Hematopoietic multipotent progenitor cell treated with erythropoietin and hydrocortisone succinate and interleukin-3 and kit ligand, for 8 days (in vitro differentiated cells): ENCODE measurements at regions not wholly inside any gene's neighbourhood (a gene's known extent, or its start where the extent isn't known, plus 50 kb on each side); places are given as distances from the start of the nearest gene placed in this dataset.
"Not testable (repeated sequence)": the region's sequence is repeated elsewhere in the genome, so short reads cannot be mapped to it uniquely, and the experiment has no call there.

Experiments used
- DNase-seq: peaks from one replicate; pipeline ENCODE4 v3.0.0-alpha.2; 2015

DNA sequence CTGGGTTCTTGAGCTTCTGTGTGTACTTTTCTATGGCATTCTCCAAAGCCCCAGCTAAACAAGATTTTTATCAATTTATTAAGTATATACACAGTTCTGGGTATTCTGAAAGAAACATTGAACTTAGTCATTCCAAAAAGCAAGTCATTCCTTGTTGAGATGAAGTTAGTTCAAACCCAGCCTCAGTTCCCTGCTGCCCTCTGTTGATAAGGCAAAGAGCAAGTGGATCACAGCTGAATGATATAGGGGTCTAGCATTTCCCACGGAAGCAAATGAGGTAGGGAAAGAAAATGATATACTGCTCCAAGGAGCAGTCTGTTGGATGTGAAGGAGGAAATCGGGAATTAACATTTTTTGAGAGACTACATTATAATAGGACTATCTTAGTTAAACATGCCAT is 841.8 kb upstream of the TENM4 start:
- no peak for DNase-seq

DNA sequence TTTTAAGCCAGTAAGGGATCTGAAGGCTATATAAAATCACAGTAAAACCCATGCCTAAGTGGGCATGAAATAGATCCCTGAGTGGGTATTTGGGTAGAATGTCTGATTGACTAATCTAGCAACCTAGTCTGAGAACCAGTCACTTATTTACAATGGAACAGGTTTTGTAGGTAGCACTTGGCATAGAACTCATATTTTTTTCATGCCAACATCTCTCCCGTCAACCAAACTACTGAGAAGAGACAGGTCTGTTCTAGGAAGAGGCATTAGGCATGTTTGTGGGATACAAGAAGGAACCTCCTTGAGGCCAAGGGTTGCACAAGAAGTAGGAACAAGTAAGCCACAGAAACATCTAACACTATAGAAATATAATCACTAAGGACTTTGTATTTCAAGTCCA is 840.4 kb upstream of the TENM4 start:
- no peak for DNase-seq

DNA sequence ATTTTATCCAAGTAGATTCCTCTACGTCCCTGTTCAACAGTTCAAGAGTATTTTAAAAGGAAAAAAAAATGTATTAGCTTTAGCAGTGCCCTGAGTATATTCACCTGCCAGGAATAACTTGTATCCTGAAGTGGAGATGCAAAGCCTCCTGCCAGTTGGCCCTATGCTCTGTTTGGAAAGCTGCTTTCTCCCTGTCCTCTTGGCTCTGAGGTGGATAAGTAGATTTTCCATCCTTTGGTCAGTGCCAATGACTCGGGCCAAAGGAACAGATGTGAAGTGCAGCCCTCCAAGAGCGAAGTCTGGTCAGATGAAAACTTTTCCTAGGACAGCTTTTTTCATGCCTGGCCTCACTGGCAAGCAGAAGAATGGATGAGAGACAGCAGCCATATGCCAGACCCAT is 839.9 kb upstream of the TENM4 start:
- no peak for DNase-seq

DNA sequence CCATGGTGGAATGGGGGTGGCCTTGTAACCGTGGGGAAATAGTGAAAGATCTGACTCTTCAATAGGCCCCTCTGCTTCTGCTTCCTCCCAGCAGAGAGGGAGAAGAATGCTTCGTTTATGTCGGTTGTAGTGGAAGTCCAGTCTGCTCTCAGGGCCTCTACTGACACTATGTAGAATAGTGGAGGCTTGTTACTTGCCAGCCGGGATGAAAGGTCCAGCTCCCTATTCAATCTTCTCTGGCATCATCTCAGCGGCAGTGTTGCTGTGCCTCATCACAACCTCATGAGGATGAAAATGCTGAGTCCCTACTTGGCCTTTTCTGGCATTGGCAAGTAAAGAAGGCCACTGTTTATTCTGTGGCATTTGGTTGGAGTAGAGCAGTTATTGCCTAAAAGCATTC is 820.9 kb upstream of the TENM4 start:
- DNase-seq, result no peak

DNA sequence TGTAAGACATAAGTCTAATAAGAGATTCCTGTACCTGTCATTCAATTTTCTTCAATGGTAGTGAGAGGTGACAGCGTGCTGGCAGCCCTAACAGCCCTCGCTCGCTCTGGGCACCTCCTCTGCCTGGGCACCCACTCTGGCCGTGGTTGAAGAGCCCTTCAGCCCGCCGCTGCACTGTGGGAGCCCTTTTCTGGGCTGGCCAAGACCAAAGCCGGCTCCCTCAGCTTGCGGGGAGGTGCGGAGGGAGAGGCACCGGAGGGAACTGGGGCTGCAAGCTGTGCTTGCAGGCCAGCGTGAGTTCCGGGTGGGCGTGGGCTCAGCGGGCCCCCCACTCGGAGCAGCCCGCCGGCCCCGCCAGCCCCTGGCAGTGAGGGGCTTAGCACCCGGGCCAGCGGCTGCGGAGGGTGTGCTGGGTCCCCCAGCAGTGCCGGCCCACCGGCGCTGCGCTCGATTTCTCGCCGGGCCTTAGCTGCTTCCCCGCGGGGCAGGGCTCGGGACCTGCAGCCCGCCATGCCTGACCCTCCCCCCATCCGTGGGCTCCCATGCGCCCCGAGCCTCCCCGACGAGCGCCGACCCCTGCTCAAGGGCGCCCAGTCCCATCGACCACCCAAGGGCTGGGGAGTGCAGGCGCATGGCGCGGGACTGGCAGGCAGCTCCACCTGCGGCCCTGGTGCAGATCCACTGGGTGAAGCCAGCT is 816.6 kb upstream of the TENM4 start:
- not testable (repeated sequence) for DNase-seq

DNA sequence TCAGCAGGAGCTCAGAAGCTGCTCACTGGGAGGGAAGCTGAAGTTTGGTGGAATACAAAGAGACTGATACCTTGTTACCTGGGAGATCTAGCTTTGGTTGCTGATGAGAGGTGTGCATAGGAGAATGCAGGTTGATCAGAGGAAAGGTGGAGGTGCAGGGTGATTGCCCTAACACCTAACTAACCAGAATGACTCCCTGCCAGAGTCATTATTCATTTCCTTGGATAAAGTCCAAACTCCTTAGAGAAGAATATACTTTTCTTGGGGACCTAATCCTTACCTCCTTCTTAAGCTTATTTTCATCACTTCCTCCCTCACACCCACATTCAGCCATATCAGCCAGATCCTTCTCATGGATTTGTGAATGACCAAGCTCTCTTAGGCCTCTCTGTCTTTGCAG is 814.2 kb upstream of the TENM4 start:
- no peak for DNase-seq

DNA sequence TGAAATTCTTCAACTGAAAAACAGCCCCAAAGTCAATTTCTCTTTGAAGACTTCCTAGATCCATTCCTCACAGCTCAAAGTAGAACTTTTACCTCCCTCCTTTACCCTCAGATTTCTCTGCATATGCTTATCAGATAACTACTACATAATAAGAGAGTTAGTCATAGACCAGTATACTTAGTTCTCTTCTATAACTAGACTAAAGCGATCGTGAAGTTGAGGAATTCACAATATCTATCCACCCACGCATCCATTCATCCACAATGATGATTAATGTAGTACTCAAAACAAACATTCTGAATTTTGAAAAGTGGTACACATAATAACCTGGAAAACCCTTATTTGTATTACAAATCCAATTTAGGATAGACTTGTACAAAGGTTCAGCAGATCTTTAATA is 800.9 kb upstream of the TENM4 start:
- no peak for DNase-seq

DNA sequence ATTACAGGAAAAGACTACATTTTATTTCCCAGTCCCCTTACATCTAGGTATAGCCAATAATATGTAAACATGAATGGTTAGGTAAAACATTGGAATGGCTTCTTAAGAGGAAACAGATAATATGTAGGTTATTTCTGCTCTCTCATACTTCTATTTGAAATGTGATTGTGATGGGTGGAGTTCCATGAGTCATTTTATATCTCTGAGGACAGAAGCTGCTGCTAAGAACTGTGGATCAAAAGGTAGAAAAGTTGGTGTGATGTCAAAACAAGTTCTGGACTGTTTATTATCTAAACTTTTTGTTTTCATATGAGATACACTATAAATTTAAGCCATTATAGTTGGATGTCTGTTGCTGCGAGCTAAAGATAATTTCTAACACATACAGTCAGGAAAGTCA is 799.4 kb upstream of the TENM4 start:
- no peak for DNase-seq

DNA sequence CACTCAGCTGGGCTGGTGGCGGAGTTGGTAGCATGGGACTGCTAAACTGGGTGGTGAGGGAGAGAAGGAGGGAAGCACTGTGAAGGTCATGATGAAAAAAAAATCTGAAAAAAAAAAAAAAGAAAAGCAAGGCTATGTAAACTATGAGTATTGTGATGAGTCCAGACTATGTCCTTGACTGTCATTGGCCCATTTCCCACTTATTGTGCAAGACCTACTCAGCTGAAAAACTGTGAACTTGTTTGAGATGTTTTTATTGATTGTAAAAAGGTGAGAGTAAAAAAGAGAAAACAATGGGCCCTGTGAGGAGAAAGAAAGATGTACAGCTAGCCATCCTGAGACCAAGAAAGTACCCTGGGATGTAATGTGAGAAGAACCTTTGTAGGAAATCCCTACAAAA is 798.4 kb upstream of the TENM4 start:
- no peak for DNase-seq

DNA sequence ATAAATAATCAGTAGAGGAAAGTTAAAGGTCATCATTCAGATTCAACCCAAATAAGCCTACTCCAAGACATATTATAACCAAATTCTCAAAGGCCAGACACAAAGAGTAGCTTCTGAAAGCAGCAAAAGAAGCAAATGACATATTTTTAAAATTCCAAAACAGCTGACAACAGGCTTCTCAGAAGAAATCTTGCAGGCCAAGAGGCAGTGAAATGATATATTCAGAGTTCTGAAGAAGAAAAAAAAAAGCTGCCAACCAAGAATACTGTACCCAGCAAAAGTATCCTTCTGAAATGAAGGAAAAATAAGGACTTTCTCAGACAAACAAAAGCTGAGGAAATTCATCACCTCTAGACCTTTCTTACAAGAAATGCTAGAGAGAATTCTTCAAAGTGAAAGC is 787.1 kb upstream of the TENM4 start:
- no peak for DNase-seq

DNA sequence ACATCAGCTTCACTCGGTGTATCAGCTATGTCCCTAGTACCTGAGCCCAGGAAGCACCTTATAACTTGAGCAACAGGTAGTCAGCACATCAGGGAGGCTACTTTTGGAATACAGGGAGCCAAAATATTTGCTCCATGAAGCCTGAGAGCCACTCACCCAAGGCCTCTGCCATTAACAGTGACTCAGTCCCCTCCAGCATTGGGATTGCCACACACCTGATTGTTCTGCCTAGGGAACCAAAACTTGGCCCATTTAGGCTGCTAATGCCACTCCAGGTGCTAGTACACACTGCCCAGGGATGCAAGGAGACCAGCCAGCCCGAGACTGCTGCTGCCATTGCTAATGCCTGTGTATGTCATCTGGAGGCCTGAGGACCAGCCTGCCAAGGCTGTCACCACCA is 773.6 kb upstream of the TENM4 start:
- no peak for DNase-seq

DNA sequence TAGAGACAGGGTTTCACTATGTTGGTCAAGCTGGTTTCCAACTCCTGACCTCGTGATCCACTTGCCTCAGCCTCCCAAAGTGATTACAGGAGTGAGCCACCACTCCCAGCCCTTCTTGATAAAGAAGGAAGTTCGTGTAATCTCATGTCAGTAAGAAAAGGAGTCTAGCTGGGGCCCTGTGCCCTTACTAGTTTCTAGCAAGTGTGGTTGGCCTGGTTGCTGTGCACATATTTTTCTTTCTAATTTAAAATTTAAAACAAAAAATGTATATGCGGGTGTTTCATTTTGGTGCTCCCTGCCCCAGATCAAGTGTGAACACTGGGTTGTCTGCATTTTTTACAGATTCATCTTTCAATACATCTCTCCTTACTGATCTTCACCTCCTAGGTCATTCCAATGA is 770.8 kb upstream of the TENM4 start:
- DNase-seq, result no peak

DNA sequence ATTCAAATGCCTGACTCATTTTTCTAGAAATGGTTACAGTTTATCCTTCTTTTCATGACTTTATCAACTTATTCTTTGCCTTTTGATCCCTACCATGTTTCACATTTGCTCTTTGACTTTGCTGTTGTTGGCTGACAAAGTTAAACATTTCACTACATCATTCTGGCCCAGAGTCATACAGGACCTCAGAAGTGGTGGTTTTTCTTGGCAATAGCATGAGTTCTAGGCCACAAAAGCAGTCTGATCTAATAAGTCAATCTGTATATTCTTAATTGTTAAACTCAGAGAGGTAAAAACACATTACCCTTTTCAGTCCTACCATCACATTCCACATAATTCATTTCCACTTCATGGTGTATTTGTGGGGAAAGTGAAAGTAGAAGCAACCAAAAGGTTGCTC is 763.2 kb upstream of the TENM4 start:
- no peak for DNase-seq

DNA sequence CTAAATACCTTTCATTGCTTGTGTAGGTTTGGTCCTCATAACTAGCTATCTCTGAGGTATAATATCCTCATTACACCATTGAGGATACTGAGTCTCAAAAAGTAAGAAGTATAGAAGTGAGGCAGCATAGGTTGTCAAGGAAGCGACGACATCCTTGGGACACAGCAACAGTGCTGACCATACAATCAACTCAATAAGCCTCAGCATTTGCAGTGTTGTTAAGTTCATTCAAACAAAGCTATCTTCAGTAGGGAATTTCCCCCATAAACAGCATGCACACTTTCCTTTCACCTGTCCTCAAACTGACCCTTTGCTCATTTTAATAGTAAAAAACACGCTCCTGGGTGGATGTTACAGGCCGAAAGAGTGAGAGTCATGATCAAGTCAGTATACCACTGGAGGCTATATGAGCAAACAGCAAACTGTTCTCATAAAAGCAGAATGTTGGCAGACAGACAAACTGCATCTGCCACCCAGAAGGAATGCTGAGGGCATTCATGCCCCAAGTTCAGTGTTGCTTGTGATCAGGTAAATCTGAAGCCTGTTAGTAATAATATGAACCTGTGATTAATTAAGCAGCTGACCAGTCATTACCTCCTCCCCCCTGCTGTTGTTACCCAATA is 756.2 kb upstream of the TENM4 start:
- no peak for DNase-seq

DNA sequence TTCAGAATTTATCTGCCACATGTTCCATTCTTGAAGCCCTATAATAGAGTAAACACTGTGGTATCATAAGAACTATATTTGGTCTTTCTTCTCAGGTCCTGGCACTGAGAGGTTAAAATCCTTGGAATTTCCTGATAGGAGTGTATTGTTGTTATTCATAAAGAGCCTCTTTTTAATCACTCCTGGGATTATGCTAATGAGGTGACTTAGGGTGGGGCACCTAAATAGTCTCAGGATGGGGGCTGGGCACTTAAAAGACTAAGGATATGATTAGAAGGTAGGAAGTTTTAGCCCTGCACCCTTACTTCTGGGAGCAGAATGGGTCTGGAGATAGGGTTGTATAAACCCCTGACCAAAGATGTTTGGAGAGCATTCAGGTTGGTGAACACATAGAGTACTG is 755.2 kb upstream of the TENM4 start:
- DNase-seq, result no peak

DNA sequence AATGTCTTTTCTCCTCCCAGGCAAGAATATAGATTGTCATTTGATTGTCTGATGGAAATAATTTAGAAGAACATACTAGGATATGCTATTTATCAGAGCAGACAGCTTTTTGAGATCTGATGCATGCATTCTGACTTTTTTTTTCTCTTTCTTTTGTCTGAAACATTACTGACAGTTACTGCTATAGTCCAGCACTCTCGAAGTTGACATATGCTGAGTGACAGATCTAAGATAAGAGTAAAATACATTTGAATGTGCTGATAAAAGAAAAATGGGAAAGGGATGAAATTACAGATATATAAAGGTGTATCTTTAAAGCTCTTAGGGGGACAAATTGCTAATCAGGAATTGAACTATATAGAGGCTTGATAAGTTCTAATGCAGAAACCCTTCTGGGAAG is 753.8 kb upstream of the TENM4 start:
- DNase-seq, result no peak

DNA sequence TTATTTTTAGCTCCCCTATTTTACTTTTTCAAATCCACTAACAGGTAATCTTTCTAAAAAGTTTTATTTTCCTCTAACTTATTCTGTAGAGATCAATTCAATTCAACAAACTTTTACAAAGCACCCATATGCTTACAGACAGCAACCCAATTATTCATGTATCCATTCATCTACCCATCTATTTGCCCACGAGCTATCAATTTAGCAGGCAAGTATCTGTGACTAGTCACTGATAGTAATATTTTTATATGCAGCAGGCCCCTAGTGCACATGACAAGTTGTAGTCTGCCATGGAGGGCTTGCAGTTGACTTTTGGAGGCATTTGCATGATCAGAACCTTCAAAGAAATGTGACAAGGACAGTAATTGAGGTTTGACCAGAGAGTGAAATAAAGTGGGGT is 753.2 kb upstream of the TENM4 start:
- no peak for DNase-seq

DNA sequence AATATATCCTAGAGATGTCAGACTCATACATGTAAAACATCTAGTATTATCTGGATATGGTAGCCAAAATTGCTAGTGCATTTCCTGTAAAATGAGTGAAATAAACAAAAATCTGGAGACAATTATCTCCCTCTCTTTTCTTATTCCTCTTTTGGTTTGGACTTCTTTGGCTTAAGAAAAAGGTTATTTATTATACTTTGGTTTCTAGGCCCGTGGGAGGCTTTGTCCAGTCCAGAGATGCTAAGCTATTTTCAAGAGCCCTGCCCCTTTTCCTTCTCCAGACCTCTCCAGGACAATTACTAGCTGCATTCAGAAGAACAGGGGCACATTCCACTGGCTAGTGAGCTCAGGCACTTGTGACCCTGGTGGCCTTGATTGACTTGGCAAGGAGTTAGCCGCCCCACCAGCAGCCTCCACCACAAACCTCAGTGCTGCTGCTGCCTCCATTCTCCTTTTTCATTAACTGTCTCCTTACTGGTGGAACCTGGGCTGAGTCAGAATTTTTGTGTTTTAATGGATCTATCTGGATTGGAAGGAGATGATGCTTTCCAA is 747.3 kb upstream of the TENM4 start:
- DNase-seq, result no peak

DNA sequence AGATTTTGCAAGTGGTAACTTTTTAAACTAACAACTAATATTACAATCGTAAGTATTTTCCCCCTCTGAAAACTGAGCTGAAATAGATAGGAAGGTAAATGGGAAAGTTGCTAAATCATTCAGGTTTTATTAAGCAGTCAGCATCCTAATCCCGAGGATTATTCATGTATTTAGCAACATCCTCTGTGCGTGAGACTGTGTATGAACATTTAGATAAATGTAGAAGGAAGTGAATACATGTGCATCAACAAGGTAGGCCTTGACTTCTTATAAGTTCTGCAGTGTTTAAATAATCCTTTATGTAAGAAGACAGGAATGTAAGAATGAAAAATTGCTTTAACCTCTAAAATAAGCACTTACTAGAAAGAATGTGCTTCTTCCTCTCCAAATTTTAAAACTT is 745.9 kb upstream of the TENM4 start:
- DNase-seq, result no peak

DNA sequence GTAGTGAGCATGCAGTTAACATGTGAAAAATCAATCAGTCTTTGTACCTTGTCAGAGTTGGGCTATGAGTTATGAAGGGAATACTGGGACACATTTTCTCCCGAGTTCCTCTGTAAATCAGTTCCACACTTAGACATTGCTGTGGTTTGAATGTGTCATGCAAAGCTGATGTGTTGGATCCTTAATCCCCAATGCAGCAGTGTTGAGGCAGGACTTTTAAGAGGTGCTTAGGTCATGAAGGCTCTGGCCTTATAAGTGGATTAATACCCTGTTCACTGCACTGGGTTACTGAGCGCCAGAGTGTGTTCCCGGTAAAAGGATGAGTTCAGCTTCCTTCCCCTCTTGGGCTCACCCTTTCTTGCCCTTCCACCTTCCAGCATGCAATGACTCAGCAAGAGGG is 742.1 kb upstream of the TENM4 start:
- no peak for DNase-seq

DNA sequence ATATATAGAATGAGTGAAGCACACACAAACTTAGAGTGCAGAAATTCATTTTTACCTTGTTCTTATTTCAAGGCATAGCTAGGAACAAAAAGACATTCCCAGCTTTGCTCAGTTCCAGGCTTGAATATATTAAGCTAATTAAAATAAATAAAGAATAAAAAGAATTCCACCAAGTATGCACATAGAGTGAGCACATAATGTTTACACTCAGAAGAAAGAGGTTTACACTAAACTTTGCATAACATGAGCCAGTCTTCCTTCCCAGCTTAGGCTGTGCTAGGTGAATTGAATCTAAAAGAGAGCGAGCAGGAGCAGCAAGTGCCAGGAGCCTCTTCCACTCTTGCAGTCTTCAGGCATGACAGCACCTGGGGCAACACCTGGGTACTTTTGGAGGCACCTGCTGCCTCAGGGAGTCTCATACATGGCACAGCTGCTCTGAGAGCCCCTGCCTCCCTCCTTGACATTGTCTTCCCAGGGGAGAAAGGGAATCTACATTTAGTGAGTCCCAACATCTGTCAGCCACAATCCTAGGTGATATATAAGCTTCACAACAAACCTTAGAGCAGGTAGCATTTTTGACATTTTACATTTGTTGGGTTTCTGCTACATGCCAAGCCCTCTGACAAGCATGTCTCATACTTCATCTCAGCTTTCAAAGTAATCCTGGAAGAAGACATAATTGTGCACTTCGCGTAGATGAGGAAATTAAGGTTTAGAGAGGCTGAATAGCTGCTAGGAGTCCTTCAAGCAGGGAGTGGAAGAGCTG is 732.7 kb upstream of the TENM4 start:
- no peak for DNase-seq

DNA sequence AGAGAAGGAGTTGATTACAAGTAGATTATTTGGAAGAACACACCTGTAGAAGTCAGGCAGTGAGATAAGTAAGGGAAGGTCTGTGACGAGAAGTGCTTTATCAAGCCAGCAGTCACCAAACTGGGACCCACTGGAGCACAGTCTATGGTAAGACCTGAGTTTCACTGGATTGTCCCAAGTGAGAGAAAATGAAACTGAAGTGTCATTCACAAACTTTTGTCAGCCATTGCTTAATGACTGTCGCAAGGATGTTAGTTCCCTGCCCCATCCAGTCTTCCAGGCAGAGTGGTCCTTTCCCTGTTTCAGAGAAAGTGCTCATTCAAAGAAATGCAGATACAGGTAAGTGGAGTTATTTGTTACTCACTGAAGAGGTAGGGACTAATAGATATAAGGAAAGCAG is 728.0 kb upstream of the TENM4 start:
- DNase-seq, result no peak

DNA sequence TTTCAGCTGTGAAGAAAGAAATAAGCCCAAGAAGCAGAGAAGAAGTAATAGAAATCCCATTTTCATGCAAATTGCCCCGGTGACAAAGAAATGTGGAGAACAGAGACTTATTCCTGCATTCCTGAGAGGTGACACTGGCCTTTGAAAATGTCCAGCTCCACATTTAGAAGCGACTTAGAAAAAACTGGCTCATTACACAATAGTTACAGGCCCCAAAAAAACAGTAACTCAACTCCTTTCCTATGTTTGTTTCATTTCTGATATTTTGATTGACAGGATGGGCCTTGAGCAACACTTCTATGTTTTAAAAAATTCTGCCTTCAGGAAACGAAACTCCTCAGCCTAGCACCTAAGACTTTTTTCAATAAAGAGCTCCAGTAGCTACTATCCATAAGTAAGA is 726.9 kb upstream of the TENM4 start:
- DNase-seq, result no peak

DNA sequence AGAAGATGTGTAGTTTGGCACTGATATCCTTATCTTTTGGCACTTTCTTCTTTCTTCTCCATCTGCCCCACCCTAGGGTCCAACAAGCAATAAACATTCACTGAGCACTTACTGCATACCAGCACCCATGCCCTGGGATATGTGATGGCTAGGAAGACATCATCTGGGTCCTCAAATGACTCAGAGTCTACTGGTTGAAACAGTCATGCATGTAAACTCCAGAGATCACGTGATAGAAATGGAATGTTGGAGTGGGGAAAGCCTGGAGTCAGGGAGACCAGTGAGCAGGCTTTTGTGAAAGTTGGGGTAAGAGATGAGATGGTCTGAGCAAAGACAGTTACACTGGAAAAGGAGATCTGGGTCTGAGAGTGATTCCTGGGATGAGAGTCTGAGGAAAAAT is 724.9 kb upstream of the TENM4 start:
- no peak for DNase-seq
